Activated CD4-positive, CD25-positive, alpha-beta regulatory T cell treated with anti-CD3 and anti-CD28 coated beads, Interleukin-2, amount 50 U/mL, for 24 hours (primary cell): ENCODE measurements at regions not wholly inside any gene's neighbourhood (a gene's known extent, or its start where the extent isn't known, plus 50 kb on each side); places are given as distances from the start of the nearest gene placed in this dataset.
A peak's percentile ranks its signal among the peaks of the same experiment; 100 is the strongest.

Source experiments
- ATAC-seq, 2 donors: fragments of 150-1000 bp; cut with Tn5 transposase; one replicate each; pipeline ENCODE4 v1.10.0; 2021; ENCODE audit warnings: mild to moderate bottlenecking in 1 of 2, moderate library complexity in 1 of 2

GRCh38 chr10:61138708-61139591 lies 195.0 kb upstream of the RHOBTB1 start:
- no peak for ATAC-seq

- ATAC-seq = no peak
These were observed 192.2 kb upstream of the RHOBTB1 start for GRCh38 chr10:61136139-61136538.

GRCh38 chr10:61135276-61135721 lies 191.3 kb upstream of the RHOBTB1 start:
- peak in 1 of 2 donors; percentile 41 for ATAC-seq

GRCh38 chr10:61130366-61130765 lies 186.4 kb upstream of the RHOBTB1 start:
- no peak for ATAC-seq

DNA sequence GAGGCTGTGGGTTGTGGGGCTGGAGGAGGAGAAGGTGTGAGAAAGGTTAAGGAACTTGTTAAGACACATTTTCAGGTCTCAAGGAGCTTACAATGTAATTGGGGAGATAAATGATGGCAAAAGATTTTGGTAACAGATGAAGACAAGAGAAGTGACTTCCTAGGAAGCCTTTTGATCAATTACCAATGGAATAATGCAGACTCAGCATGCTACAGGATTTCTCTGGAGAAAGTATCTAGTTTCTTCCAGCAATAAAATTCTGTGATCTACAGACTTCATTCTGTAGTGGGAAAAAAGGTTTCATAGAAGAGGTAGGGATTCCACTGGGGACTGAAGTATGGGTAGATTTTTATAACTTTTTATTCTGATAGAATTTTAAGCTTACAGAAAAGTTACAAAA lies 184.2 kb upstream of the RHOBTB1 start:
- no peak for ATAC-seq

- ATAC-seq = no peak
These were observed 181.7 kb upstream of the RHOBTB1 start for GRCh38 chr10:61125560-61126170.

GRCh38 chr10:61124756-61125530 lies 181.0 kb upstream of the RHOBTB1 start:
- ATAC-seq = no peak

DNA sequence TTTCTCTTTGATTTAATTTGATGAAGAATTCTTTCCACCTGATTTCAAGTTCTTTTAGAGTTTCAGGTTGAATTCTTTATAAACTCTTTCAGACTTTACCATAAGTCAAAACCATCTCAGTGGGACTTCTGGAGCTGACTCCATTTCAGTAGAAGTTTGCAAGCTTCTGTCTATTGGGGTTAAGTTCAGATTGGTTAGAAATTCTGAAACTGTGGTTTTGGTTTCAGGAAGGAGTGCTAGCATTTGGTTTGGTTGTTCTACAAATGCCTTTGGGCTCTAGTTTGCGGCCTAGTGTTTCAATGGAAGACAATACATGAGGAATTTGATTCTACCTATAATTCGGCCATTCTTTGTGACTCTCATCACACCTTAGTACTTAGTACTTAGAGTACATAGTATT lies 176.8 kb upstream of the RHOBTB1 start:
- ATAC-seq = no peak

- no peak for ATAC-seq
These were observed 175.6 kb upstream of the RHOBTB1 start for GRCh38 chr10:61119573-61119972.

DNA sequence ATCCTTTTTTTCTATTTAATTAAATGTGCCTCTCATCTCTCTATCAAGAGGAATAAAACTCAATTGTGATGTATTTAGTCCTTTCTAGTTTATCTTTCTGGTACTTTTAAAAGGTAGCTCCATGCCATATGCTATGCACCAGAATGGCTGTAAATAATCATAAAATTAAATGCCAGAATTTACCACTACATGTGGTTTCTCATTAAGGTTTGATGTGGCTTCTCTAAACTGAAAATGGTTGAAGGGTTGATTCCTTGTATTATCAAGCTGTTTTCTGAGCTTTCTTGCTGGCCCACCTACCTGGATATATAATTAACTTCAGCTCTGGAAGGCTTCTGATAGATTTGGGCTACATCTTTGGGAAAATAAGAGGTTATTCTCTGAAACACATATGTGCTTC lies 171.9 kb upstream of the RHOBTB1 start:
- ATAC-seq = no peak

- no peak for ATAC-seq
These were observed 168.8 kb upstream of the RHOBTB1 start for GRCh38 chr10:61112771-61113170.

DNA sequence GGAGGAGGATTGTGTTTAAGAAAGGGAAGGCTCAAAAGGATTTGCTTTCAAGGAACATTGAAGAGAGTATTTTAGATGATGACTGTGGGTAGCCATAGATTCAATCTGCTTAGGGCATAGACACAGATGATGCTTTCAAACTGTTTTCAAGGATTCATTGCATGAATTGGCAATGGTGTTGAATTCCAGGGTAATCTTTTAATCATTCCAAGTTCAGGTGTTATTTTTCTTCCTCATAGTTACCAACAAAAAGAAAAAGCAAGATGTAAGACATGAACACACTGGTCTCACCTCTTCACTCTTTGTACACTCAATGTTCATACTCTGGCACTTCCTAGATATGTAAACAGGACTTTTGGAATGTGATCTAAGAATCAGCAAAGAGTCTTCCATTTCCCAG lies 167.0 kb upstream of the RHOBTB1 start:
- ATAC-seq = no peak

DNA sequence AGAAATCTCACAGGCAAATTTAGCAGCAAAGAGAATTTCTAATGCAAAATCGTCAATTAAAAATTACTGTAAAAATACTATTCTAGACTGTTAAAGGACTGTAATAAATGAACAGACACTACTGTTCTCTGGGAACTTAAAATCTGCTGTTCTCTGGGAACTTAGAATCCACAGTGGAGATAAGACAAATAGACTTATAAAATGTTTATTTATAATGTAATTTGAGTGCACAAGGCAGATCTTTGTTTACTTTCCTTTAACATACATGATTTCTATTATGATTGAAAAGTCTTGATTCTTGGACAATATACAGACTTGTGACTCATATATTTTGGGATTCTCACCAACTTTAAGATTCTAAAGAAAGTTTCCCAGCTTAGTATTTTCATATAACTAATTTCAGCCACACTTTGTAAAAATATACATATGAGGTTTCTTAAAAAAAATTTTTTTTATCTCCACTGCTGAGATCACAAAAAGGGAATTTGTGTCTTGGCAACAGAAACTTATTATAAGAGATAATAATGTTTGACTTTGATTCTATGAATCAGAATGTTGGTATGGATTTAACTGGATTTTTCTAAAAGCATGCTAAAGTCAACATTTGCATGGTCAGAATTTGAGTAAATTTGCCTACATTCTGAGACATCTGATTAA lies 166.3 kb upstream of the RHOBTB1 start:
- no peak for ATAC-seq

- no peak for ATAC-seq
These were observed 164.9 kb upstream of the RHOBTB1 start for GRCh38 chr10:61108915-61109314.

GRCh38 chr10:61100887-61101286 lies 156.9 kb upstream of the RHOBTB1 start:
- no peak for ATAC-seq

DNA sequence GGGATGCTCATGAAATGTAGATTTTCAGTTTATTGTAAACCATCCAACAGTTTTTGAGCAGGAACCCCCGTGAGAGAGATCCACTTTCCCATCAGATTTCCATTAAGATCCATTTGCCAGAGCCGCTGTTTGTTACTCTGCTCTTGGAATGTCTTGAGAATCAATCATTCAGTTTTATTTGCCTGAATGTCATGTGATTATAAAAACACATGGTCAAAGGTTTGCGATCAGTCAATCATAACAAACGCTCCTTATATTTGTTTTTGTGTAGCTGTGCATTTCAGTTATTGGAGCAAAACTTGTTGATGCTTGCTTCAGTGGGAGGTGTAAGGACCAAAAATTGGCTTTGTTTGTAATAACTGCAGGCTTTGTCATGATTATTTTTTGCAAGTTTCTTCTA lies 155.8 kb upstream of the RHOBTB1 start:
- ATAC-seq = no peak

GRCh38 chr10:61098966-61099365 lies 155.0 kb upstream of the RHOBTB1 start:
- ATAC-seq = no peak

DNA sequence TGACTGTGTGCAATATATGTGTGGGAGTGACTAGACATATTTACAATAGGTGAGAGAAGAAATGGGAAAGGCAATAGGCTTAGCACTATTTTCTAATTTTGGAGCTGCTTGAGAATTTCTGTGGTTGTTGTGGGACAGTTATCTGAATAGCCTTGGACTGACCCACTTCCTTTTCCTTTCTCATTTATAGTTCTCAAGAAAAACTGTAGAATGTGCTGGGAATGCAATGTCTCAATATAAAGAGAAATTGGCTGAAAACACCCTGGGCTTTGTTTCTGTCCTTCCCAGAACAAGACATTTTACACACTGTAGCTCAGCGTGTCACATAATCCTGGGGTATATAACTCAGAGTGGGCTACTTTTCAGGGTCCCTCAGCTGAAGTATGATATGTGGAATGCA lies 153.0 kb upstream of the RHOBTB1 start:
- ATAC-seq = no peak

- no peak for ATAC-seq
These were observed 152.1 kb upstream of the RHOBTB1 start for GRCh38 chr10:61096056-61096455.

- ATAC-seq = no peak
These were observed 147.5 kb upstream of the RHOBTB1 start for GRCh38 chr10:61091531-61091930.

DNA sequence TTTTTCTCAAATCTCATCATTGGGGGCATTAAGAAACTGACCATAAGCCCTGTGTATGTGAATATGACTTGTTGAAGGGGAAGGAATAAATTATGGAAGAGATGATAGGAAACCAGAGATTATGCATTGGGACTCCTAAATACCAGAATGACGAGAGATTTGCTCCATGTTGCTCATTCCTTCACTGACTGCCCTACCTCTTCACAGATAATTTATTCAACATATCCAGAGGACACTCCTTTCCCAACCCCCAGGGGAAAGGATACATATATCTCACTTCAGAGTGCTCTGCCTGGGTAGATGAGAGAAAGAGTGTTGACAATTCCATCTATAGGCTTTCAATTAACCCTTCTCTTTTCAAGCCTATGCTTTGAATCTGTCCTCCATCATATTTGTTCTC lies 145.3 kb upstream of the RHOBTB1 start:
- no peak for ATAC-seq

GRCh38 chr10:61084493-61084892 lies 140.5 kb upstream of the RHOBTB1 start:
- ATAC-seq = no peak

DNA sequence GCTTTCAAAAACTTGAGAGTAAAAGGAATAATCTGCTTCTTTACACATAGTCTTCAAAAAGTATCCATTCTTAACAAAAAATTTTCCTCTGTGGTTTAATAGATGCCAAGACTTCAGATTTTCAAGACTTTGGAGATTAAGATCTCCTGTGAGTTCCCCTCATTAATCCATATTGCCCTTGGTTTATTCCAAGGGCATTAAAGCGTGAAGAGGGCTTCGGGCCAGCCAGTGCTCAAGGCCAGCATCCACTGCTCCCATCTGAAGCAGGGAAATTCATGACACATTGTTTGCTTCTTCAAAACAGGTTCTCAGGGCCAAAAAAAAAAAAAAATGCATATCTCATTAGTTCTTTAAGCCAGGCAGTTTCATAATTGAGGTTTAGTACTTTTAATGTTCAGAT lies 137.3 kb upstream of the RHOBTB1 start:
- ATAC-seq = no peak
